GM12878 (cell line): ENCODE measurements at regions not wholly inside any gene's neighbourhood (a gene's known extent, or its start where the extent isn't known, plus 50 kb on each side); places are given as distances from the start of the nearest gene placed in this dataset.

ENCODE experiments used
- ATAC-seq: fragments of 200-7000 bp; cut with Tn5 transposase; 3 replicates; pipeline ENCODE4 v1.9.1; 2020; ENCODE audit warnings: mild to moderate bottlenecking, moderate library complexity
- BruUV-seq: library from RNA; stranded (reverse); fragments of 400-500 nt; replicated peaks from 2 replicates; lab custom pipeline; 2021; lab: Mats Ljungman, UMichigan
- CTCF ChIA-PET: fragments of 300-600 bp; sonication (Branson Sonifier 250); formaldehyde crosslinking; extraction: SDS; loops from one replicate; lab custom pipeline; 2021; ENCODE audit warnings: inconsistent platforms; lab: Yijun Ruan, JAX
- POLR2A ChIA-PET: fragments of 350-600 bp; formaldehyde crosslinking; extraction: SDS; loops from one replicate; lab custom pipeline; 2021; ENCODE audit warnings: inconsistent platforms; lab: Charles Lee
- RAD21 ChIA-PET: fragments of 300-600 bp; sonication (Branson Sonifier 250); formaldehyde crosslinking; loops from one replicate; lab custom pipeline; 2023; ENCODE audit warnings: antibody characterized with exemption; ENCODE audit not compliant: unreplicated experiment; lab: Charles Lee
- SMC1A ChIA-PET: fragments of 300-600 bp; sonication (Branson Sonifier 250); formaldehyde crosslinking; loops from one replicate; lab custom pipeline; 2023; ENCODE audit not compliant: unreplicated experiment, uncharacterized antibody; lab: Charles Lee
- DNase-seq: peaks from one replicate; pipeline ENCODE4 v3.0.0-alpha.2; 2011; ENCODE audit warnings: low read depth, low spot score
- FAIRE-seq: peaks from 3 replicates; lab custom pipeline; 2011; peaks lifted over from hg19 to GRCh38; lab: Jason Lieb, UNC
- H2AFZ ChIP-seq: 2 replicates; pipeline ENCODE4 v1.6.0; 2011; ENCODE audit warnings: low read depth, low read length, control low read depth; ENCODE audit not compliant: control insufficient read depth
- H3K27ac ChIP-seq: 2 replicates; pipeline ENCODE4 v1.5.1; 2011; ENCODE audit warnings: control low read depth; ENCODE audit not compliant: control insufficient read depth, insufficient read depth
- H3K27me3 ChIP-seq, 2 experiments: replicated peaks in 1 of 2; 2 replicates each; pipeline versions ENCODE4 v1.6.0 to v1.6.1; 2011; ENCODE audit warnings: low read length in 1 of 2; ENCODE audit not compliant: control insufficient read depth in 2 of 2, insufficient read depth in 2 of 2
- H3K36me3 ChIP-seq, 2 experiments: 2 replicates each; pipeline ENCODE4 v1.5.1; 2011; ENCODE audit warnings: low read length in 1 of 2; ENCODE audit not compliant: control insufficient read depth in 2 of 2, insufficient read depth in 2 of 2
- H3K4me1 ChIP-seq: 2 replicates; pipeline ENCODE4 v1.6.1; 2011; ENCODE audit warnings: mild to moderate bottlenecking, low read length, moderate library complexity, mixed read lengths; ENCODE audit not compliant: control insufficient read depth, insufficient read depth
- H3K4me2 ChIP-seq: 2 replicates; pipeline ENCODE4 v1.6.0; 2011; ENCODE audit warnings: control low read depth; ENCODE audit not compliant: control insufficient read depth, insufficient read depth
- H3K4me3 ChIP-seq: fragments of 200-600 bp; sonication (generic); 2 replicates; pipeline ENCODE4 v1.5.1; 2016
- H3K79me2 ChIP-seq: 2 replicates; pipeline ENCODE4 v1.6.0; 2011; ENCODE audit warnings: low read length; ENCODE audit not compliant: control insufficient read depth, insufficient read depth
- H3K9ac ChIP-seq: 2 replicates; pipeline ENCODE4 v1.8.0; 2011; ENCODE audit warnings: low read length, control low read depth, mixed read lengths; ENCODE audit not compliant: control insufficient read depth, insufficient read depth
- H3K9me3 ChIP-seq: replicated peaks from 3 replicates; pipeline ENCODE4 v1.5.1; 2011; ENCODE audit warnings: mild to moderate bottlenecking, low read length; ENCODE audit not compliant: control insufficient read depth, insufficient read depth
- H4K20me1 ChIP-seq: 2 replicates; pipeline ENCODE4 v1.6.0; 2011; ENCODE audit not compliant: control insufficient read depth, insufficient read depth
- CHD2 ChIP-seq: IDR thresholded peaks from 2 replicates; pipeline ENCODE4 v1.6.1; 2011; ENCODE audit warnings: low read depth, low read length, improper control_type of control experiment, borderline replicate concordance
- DPF2 ChIP-seq: fragments of 450-650 bp; IDR thresholded peaks from 2 replicates; pipeline ENCODE4 v1.6.1; 2017; ENCODE audit warnings: mild to moderate bottlenecking
- GATAD2B ChIP-seq: fragments of 450-650 bp; conservative IDR thresholded peaks from 2 replicates; pipeline ENCODE4 v1.6.1; 2017; ENCODE audit warnings: low read depth, mild to moderate bottlenecking, moderate library complexity
- HDAC6 ChIP-seq: fragments of 200-600 bp; sonication (generic); IDR thresholded peaks from one replicate; pipeline ENCODE4 v1.8.0; 2017; ENCODE audit warnings: antibody characterized with exemption; ENCODE audit not compliant: unreplicated experiment
- SMARCA5 ChIP-seq: fragments of 450-650 bp; IDR thresholded peaks from 2 replicates; pipeline ENCODE4 v1.6.1; 2017; ENCODE audit warnings: mild to moderate bottlenecking
- SPI1 ChIP-seq: IDR thresholded peaks from 2 replicates; pipeline ENCODE4 v1.6.1; 2011; ENCODE audit warnings: low read depth, mild to moderate bottlenecking, low read length, moderate library complexity, borderline replicate concordance; ENCODE audit not compliant: insufficient read depth
- SREBF1 ChIP-seq: IDR thresholded peaks from 2 replicates; pipeline ENCODE4 v1.6.1; 2012; ENCODE audit warnings: mild to moderate bottlenecking, low read length
- TCF3 ChIP-seq: IDR thresholded peaks from 2 replicates; pipeline ENCODE4 v1.6.1; 2012; ENCODE audit warnings: low read depth, mild to moderate bottlenecking, low read length, borderline replicate concordance; ENCODE audit not compliant: insufficient read depth
- YY1 ChIP-seq: IDR thresholded peaks from 2 replicates; pipeline ENCODE4 v1.6.1; 2011; ENCODE audit warnings: low read depth, mild to moderate bottlenecking, low read length
- ZNF207 ChIP-seq: fragments of 450-650 bp; IDR thresholded peaks from 2 replicates; pipeline ENCODE4 v1.6.1; 2014; ENCODE audit warnings: antibody characterized with exemption, mild to moderate bottlenecking, borderline replicate concordance
- ZNF24 ChIP-seq: fragments of 450-650 bp; IDR thresholded peaks from 2 replicates; pipeline ENCODE4 v1.6.1; 2017; ENCODE audit warnings: antibody characterized with exemption, mild to moderate bottlenecking
- WGBS: methylation state at CpG from one replicate; pipeline ENCODE4 v1.1.6; 2016; ENCODE audit warnings: low lambda C conversion rate; ENCODE audit not compliant: insufficient replicate concordance, insufficient coverage; ENCODE audit errors: missing lambda C conversion rate; 5-methylcytosine and 5-hydroxymethylcytosine counted together
- in situ Hi-C: fragments of 300-500 bp; cut with MboI; formaldehyde crosslinking; loops from 9 replicates; pipeline ENCODE4 v1.14.3; 2018; ENCODE audit warnings: mixed read lengths
- intact Hi-C: fragments of 100-400 bp; cut with micrococcal nuclease; formaldehyde crosslinking; loops from one replicate; pipeline ENCODE4 v1.14.2; 2022; ENCODE audit not compliant: unreplicated experiment
- TF ChIP-seq, protein P1 (sequence below): fragments of 450-650 bp; IDR thresholded peaks from 2 replicates; pipeline ENCODE4 v1.6.1; 2017; ENCODE audit warnings: mild to moderate bottlenecking, moderate library complexity

DNA sequence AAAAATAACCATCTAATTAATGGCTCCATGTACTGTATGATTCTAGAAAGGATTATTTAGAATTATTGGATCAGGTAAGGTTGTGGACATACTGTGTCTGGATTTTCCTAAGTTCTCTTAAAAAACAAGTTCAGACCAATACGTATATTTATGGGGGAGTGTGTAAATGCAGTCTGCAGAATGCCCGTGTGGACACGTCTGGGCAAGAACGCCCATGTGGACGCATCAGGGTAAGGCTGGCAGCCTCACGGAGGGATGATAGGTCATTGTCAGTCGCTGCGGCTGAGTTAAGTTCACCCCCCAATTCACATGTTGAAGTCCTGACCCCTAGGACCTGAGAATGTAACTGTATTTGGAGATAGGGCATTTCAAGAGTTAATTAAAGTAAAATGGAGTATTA is 160.0 kb upstream of the SHH start:
- in situ Hi-C loops (no loop called here), intact Hi-C loops (no loop called here)
- no peaks in the 10 kb centered on the region for H3K27me3 ChIP-seq
- H3K4me1 ChIP-seq = no peaks in the 10 kb centered on the region; the same call in 1 of the 2 replicates
- H3K79me2 ChIP-seq = no peaks in the 10 kb centered on the region
- SMC1A ChIA-PET = no interaction called here
- no peak overlapping the region for H3K9ac ChIP-seq
- no TSS peak for BruUV-seq
- RAD21 ChIA-PET = no interaction called here
- H3K36me3 ChIP-seq = no peaks in the 10 kb centered on the region
- H3K9me3 ChIP-seq = no peaks in the 10 kb centered on the region
- 34% methylated on average over 8 of the region's 8 CpGs for WGBS
- ATAC-seq = no peak
- H4K20me1 ChIP-seq = no peaks in the 10 kb centered on the region
- FAIRE-seq = no peak
- CTCF ChIA-PET = no interaction called here
- no peak for TF ChIP-seq YY1
- TF ChIP-seq TCF3 = no peak
- TF ChIP-seq ZNF24 = no peak
- TF ChIP-seq SREBF1 = no peak
- no peak for TF ChIP-seq CHD2
- TF ChIP-seq SPI1 = no peak
- TF ChIP-seq GATAD2B = no peak
- no peak for TF ChIP-seq SMARCA5
- TF ChIP-seq, protein P1, sequence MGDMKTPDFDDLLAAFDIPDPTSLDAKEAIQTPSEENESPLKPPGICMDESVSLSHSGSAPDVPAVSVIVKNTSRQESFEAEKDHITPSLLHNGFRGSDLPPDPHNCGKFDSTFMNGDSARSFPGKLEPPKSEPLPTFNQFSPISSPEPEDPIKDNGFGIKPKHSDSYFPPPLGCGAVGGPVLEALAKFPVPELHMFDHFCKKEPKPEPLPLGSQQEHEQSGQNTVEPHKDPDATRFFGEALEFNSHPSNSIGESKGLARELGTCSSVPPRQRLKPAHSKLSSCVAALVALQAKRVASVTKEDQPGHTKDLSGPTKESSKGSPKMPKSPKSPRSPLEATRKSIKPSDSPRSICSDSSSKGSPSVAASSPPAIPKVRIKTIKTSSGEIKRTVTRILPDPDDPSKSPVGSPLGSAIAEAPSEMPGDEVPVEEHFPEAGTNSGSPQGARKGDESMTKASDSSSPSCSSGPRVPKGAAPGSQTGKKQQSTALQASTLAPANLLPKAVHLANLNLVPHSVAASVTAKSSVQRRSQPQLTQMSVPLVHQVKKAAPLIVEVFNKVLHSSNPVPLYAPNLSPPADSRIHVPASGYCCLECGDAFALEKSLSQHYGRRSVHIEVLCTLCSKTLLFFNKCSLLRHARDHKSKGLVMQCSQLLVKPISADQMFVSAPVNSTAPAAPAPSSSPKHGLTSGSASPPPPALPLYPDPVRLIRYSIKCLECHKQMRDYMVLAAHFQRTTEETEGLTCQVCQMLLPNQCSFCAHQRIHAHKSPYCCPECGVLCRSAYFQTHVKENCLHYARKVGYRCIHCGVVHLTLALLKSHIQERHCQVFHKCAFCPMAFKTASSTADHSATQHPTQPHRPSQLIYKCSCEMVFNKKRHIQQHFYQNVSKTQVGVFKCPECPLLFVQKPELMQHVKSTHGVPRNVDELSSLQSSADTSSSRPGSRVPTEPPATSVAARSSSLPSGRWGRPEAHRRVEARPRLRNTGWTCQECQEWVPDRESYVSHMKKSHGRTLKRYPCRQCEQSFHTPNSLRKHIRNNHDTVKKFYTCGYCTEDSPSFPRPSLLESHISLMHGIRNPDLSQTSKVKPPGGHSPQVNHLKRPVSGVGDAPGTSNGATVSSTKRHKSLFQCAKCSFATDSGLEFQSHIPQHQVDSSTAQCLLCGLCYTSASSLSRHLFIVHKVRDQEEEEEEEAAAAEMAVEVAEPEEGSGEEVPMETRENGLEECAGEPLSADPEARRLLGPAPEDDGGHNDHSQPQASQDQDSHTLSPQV = no peak
- TF ChIP-seq HDAC6 = no peak
- TF ChIP-seq ZNF207 = no peak
- TF ChIP-seq DPF2 = no peak
- TF ChIP-seq, all 136 proteins: peak for 0
- no peak for DNase-seq
- H2AFZ ChIP-seq = no peak overlapping the region
- no peak overlapping the region for H3K27ac ChIP-seq
- POLR2A ChIA-PET = no interaction called here
- H3K4me2 ChIP-seq = no peak overlapping the region
- no peak overlapping the region for H3K4me3 ChIP-seq
